ENCODE measurements at regions not wholly inside any gene's neighbourhood (a gene's known extent, or its start where the extent isn't known, plus 50 kb on each side); places are given as distances from the start of the nearest gene placed in this dataset.
"Not testable (repeated sequence)": the region's sequence is repeated elsewhere in the genome, so short reads cannot be mapped to it uniquely, and the experiment has no call there.

GRCh38 chr6:121590916-121591315, 155.5 kb downstream of the GJA1 start:
- no peak overlapping the region for H3K4me3 ChIP-seq (ENCODE audit: low read depth, low read length)
- no peak for DNase-seq (ENCODE audit: low read depth)

- DNase-seq (ENCODE audit: low read depth): no peak
- H3K4me3 ChIP-seq (ENCODE audit: low read depth, low read length): no peak overlapping the region
Observed at GRCh38 chr6:121592261-121592935, 157.0 kb downstream of the GJA1 start.

GRCh38 chr6:121593011-121593641, 157.7 kb downstream of the GJA1 start:
- H3K4me3 ChIP-seq (ENCODE audit: low read depth, low read length): no peak overlapping the region
- DNase-seq (ENCODE audit: low read depth): no peak

- H3K4me3 ChIP-seq (ENCODE audit: low read depth, low read length): no peak overlapping the region
- DNase-seq (ENCODE audit: low read depth): no peak
Observed at GRCh38 chr6:121594053-121594452, 158.6 kb downstream of the GJA1 start.

GRCh38 chr6:121595646-121596045, 160.2 kb downstream of the GJA1 start:
- no peak overlapping the region for H3K4me3 ChIP-seq (ENCODE audit: low read depth, low read length)

GRCh38 chr6:121596441-121596840, 161.0 kb downstream of the GJA1 start:
- DNase-seq (ENCODE audit: low read depth): no peak
- H3K4me3 ChIP-seq (ENCODE audit: low read depth, low read length): no peak overlapping the region

More at GRCh38 chr6:121595646-121596045, 160.2 kb downstream of the GJA1 start:
- DNase-seq (ENCODE audit: low read depth): no peak

GRCh38 chr6:121597654-121598053, 162.2 kb downstream of the GJA1 start:
- no peak overlapping the region for H3K4me3 ChIP-seq (ENCODE audit: low read depth, low read length)
- no peak for DNase-seq (ENCODE audit: low read depth)

- not testable (repeated sequence) for H3K4me3 ChIP-seq (ENCODE audit: low read depth, low read length); DNase-seq (ENCODE audit: low read depth)
Observed at GRCh38 chr6:121599331-121599730, 163.9 kb downstream of the GJA1 start.

GRCh38 chr6:121600389-121601168, 165.1 kb downstream of the GJA1 start:
- DNase-seq (ENCODE audit: low read depth): no peak
- H3K4me3 ChIP-seq (ENCODE audit: low read depth, low read length): no peak overlapping the region

- no peak overlapping the region for H3K4me3 ChIP-seq (ENCODE audit: low read depth, low read length)
- DNase-seq (ENCODE audit: low read depth): no peak
Observed at GRCh38 chr6:121603486-121603885, 168.0 kb downstream of the GJA1 start.

- no peak for DNase-seq (ENCODE audit: low read depth)
- no peak overlapping the region for H3K4me3 ChIP-seq (ENCODE audit: low read depth, low read length)
Observed at GRCh38 chr6:121607721-121608120, 172.3 kb downstream of the GJA1 start.

GRCh38 chr6:121608270-121608669, 172.8 kb downstream of the GJA1 start:
- DNase-seq (ENCODE audit: low read depth): no peak
- no peak overlapping the region for H3K4me3 ChIP-seq (ENCODE audit: low read depth, low read length)

- no peak overlapping the region for H3K4me3 ChIP-seq (ENCODE audit: low read depth, low read length)
- no peak for DNase-seq (ENCODE audit: low read depth)
Observed at GRCh38 chr6:121609281-121609680, 173.8 kb downstream of the GJA1 start.

- no peak overlapping the region for H3K4me3 ChIP-seq (ENCODE audit: low read depth, low read length)
- no peak for DNase-seq (ENCODE audit: low read depth)
Observed at GRCh38 chr6:121612927-121613326, 177.5 kb downstream of the GJA1 start.

- H3K4me3 ChIP-seq (ENCODE audit: low read depth, low read length): no peak overlapping the region
- DNase-seq (ENCODE audit: low read depth): no peak
Observed at GRCh38 chr6:121614115-121614514, 178.7 kb downstream of the GJA1 start.

- no peak for DNase-seq (ENCODE audit: low read depth)
- no peak overlapping the region for H3K4me3 ChIP-seq (ENCODE audit: low read depth, low read length)
Observed at GRCh38 chr6:121615493-121615892, 180.0 kb downstream of the GJA1 start.

- H3K4me3 ChIP-seq (ENCODE audit: low read depth, low read length): no peak overlapping the region
- no peak for DNase-seq (ENCODE audit: low read depth)
Observed at GRCh38 chr6:121616406-121616805, 181.0 kb downstream of the GJA1 start.

GRCh38 chr6:121617388-121617787, 181.9 kb downstream of the GJA1 start:
- DNase-seq (ENCODE audit: low read depth): no peak
- H3K4me3 ChIP-seq (ENCODE audit: low read depth, low read length): no peak overlapping the region

- DNase-seq (ENCODE audit: low read depth): no peak
- no peak overlapping the region for H3K4me3 ChIP-seq (ENCODE audit: low read depth, low read length)
Observed at GRCh38 chr6:121619013-121619412, 183.6 kb downstream of the GJA1 start.

GRCh38 chr6:121619987-121620740, 184.7 kb downstream of the GJA1 start:
- DNase-seq (ENCODE audit: low read depth): no peak

More at GRCh38 chr6:121619987-121620740, 184.7 kb downstream of the GJA1 start:
- no peak overlapping the region for H3K4me3 ChIP-seq (ENCODE audit: low read depth, low read length)
